GM19023 (cell line): ENCODE measurements at regions not wholly inside any gene's neighbourhood (a gene's known extent, or its start where the extent isn't known, plus 50 kb on each side); places are given as distances from the start of the nearest gene placed in this dataset.

Source experiments
- ATAC-seq: cut with Tn5 transposase; IDR thresholded peaks from one replicate; pipeline ENCODE4 v1.9.1; 2021; ENCODE audit warnings: mild to moderate bottlenecking, moderate library complexity; ENCODE audit not compliant: unreplicated experiment

GRCh38 chr5:161134956-161135355, 282.9 kb upstream of the ATP10B start:
- ATAC-seq: no peak

- no peak for ATAC-seq
These were observed 282.1 kb upstream of the ATP10B start for GRCh38 chr5:161134083-161134482.

GRCh38 chr5:161115941-161116340, 263.9 kb upstream of the ATP10B start:
- ATAC-seq: no peak

- ATAC-seq: no peak
These were observed 260.4 kb upstream of the ATP10B start for GRCh38 chr5:161112371-161112770.

- no peak for ATAC-seq
These were observed 253.5 kb upstream of the ATP10B start for GRCh38 chr5:161105525-161105924.

- no peak for ATAC-seq
These were observed 246.5 kb upstream of the ATP10B start for GRCh38 chr5:161098516-161098915.

- no peak for ATAC-seq
These were observed 244.6 kb upstream of the ATP10B start for GRCh38 chr5:161096581-161096980.

GRCh38 chr5:161095953-161096352, 243.9 kb upstream of the ATP10B start:
- no peak for ATAC-seq

GRCh38 chr5:161094411-161094810, 242.4 kb upstream of the ATP10B start:
- no peak for ATAC-seq

- ATAC-seq: no peak
These were observed 241.1 kb upstream of the ATP10B start for GRCh38 chr5:161093100-161093499.

- ATAC-seq: no peak
These were observed 237.6 kb upstream of the ATP10B start for GRCh38 chr5:161089569-161089968.

GRCh38 chr5:161086461-161086860, 234.4 kb upstream of the ATP10B start:
- ATAC-seq: no peak

- no peak for ATAC-seq
These were observed 233.0 kb upstream of the ATP10B start for GRCh38 chr5:161085056-161085455.

- no peak for ATAC-seq
These were observed 232.1 kb upstream of the ATP10B start for GRCh38 chr5:161084115-161084514.

GRCh38 chr5:161078793-161079192, 226.8 kb upstream of the ATP10B start:
- ATAC-seq: no peak

GRCh38 chr5:161077936-161078545, 226.0 kb upstream of the ATP10B start:
- no peak for ATAC-seq

GRCh38 chr5:161077496-161077895, 225.5 kb upstream of the ATP10B start:
- no peak for ATAC-seq

- no peak for ATAC-seq
These were observed 212.8 kb upstream of the ATP10B start for GRCh38 chr5:161064781-161065180.

- ATAC-seq: no peak
These were observed 212.3 kb upstream of the ATP10B start for GRCh38 chr5:161064297-161064696.

GRCh38 chr5:161058781-161059180, 206.8 kb upstream of the ATP10B start:
- no peak for ATAC-seq

GRCh38 chr5:161051920-161052500, 200.0 kb upstream of the ATP10B start:
- ATAC-seq: no peak

- no peak for ATAC-seq
These were observed 195.0 kb upstream of the ATP10B start for GRCh38 chr5:161047024-161047423.

GRCh38 chr5:161042862-161043261, 190.9 kb upstream of the ATP10B start:
- ATAC-seq: no peak
